Sigmoid colon (tissue), 6 donors: ENCODE measurements at regions not wholly inside any gene's neighbourhood (a gene's known extent, or its start where the extent isn't known, plus 50 kb on each side); places are given as distances from the start of the nearest gene placed in this dataset.

ENCODE experiments used
- DNase-seq: peaks from one replicate; pipeline ENCODE4 v3.0.0-alpha.2; 2019
- H3K27ac ChIP-seq, 4 donors: fragments of 200-600 bp; sonication (generic); one replicate each; pipeline ENCODE4 v1.5.1; 2016 to 2019; ENCODE audit warnings: mild to moderate bottlenecking in 1 of 4
- H3K27me3 ChIP-seq, 3 donors: fragments of 200-600 bp; sonication (generic); one replicate each; pipeline ENCODE4 v1.5.1; 2019; ENCODE audit warnings: mild to moderate bottlenecking in 1 of 3
- H3K36me3 ChIP-seq, 4 donors: fragments of 200-600 bp; sonication (generic); one replicate each; pipeline ENCODE4 v1.5.1; 2016 to 2019
- H3K4me1 ChIP-seq, 4 donors: fragments of 200-600 bp; sonication (generic); one replicate each; pipeline ENCODE4 v1.5.1; 2017 to 2019
- H3K4me3 ChIP-seq, 4 donors: fragments of 200-600 bp; sonication (generic); one replicate each; pipeline ENCODE4 v1.5.1; 2017 to 2019; ENCODE audit warnings: mild to moderate bottlenecking in 2 of 4, moderate library complexity in 1 of 4
- H3K9me3 ChIP-seq, 4 donors: fragments of 200-600 bp in 3 of 4; sonication (generic) in 3 of 4; one replicate each; pipeline versions ENCODE4 v1.5.1 to v1.6.1; 2013 to 2019
- CTCF ChIP-seq, 4 experiments: fragments of 450-650 bp in 3 of 4; fragments of 200-600 bp in 1 of 4; IDR thresholded peaks; one replicate each; pipeline ENCODE4 v1.5.1; 2016 to 2019; ENCODE audit warnings: antibody characterized with exemption in 4 of 4, mild to moderate bottlenecking in 3 of 4, moderate library complexity in 2 of 4
- EP300 ChIP-seq, 4 donors: sonication (generic); formaldehyde crosslinking; IDR thresholded peaks; one replicate each; pipeline ENCODE4 v1.6.1; 2017; ENCODE audit warnings: antibody characterized with exemption in 4 of 4
- POLR2A ChIP-seq, 2 donors: fragments of 450-650 bp; IDR thresholded peaks; one replicate each; pipeline ENCODE4 v1.6.1; 2016; ENCODE audit warnings: antibody characterized with exemption in 2 of 2, mild to moderate bottlenecking in 2 of 2, moderate library complexity in 2 of 2
- POLR2AphosphoS5 ChIP-seq, 4 donors: sonication (generic); formaldehyde crosslinking; IDR thresholded peaks; one replicate each; pipeline ENCODE4 v1.6.1; 2017; ENCODE audit warnings: antibody characterized with exemption in 4 of 4
- WGBS, 2 donors: extraction: QIAGEN DNeasy Blood & Tissue Kit; methylation state at CpG; one replicate each; pipeline ENCODE4 v1.1.7; 2013; 5-methylcytosine and 5-hydroxymethylcytosine counted together
- intact Hi-C: fragments of 100-400 bp; cut with DNase I; formaldehyde crosslinking; loops from one replicate; pipeline ENCODE4 v1.15.1; 2023
- donor health status: healthy with polysubstance abuse.
- donor health status: healthy.

- 81 to 83% methylated on average over 8 of the region's 8 CpGs for WGBS, 2 donors
- H3K4me1 ChIP-seq: no peaks in the 10 kb centered on the region
- no peaks in the 10 kb centered on the region for H3K36me3 ChIP-seq
- DNase-seq: no peak
- no peak overlapping the region for H3K27ac ChIP-seq
- no peaks in the 10 kb centered on the region for H3K27me3 ChIP-seq
- TF ChIP-seq CTCF (IDR thresholded peaks at IDR 0.05): no peak
- H3K9me3 ChIP-seq: no peaks in the 10 kb centered on the region
- intact Hi-C loops: no loop called here
- no peak overlapping the region for H3K4me3 ChIP-seq
Measured at GRCh38 chr12:127528551-127528950, 738.4 kb upstream of the TMEM132C start.

GRCh38 chr12:127531542-127531941 is 735.4 kb upstream of the TMEM132C start:
- intact Hi-C loops: no loop called here
- Histone ChIP-seq H3K27ac (no peak overlapping the region), H3K4me1 (no peaks in the 10 kb centered on the region), H3K27me3 (no peaks in the 10 kb centered on the region), H3K4me3 (no peak overlapping the region), H3K9me3 (peaks cover 0 to 3% (median 1%) of the 10 kb centered on the region in 4 donors), H3K36me3 (no peaks in the 10 kb centered on the region)
- WGBS, 2 donors: 49 to 63% methylated on average over 3 of the region's 3 CpGs
- TF ChIP-seq EP300 (IDR thresholded peaks at IDR 0.05) (no peak), CTCF (IDR thresholded peaks at IDR 0.05) (no peak), POLR2AphosphoS5 (IDR thresholded peaks at IDR 0.05) (no peak), POLR2A (IDR thresholded peaks at IDR 0.05) (no peak)
- DNase-seq: no peak

GRCh38 chr12:127533353-127533752 is 733.6 kb upstream of the TMEM132C start:
- Histone ChIP-seq H3K4me1 (no peaks in the 10 kb centered on the region), H3K27me3 (no peaks in the 10 kb centered on the region), H3K9me3 (peaks cover 0 to 3% (median 1%) of the 10 kb centered on the region in 4 donors), H3K36me3 (no peaks in the 10 kb centered on the region), H3K4me3 (no peak overlapping the region), H3K27ac (no peak overlapping the region)
- intact Hi-C loops: no loop called here
- no peak for DNase-seq
- no peak for TF ChIP-seq POLR2AphosphoS5 (IDR thresholded peaks at IDR 0.05)
- TF ChIP-seq EP300 (IDR thresholded peaks at IDR 0.05): no peak
- TF ChIP-seq POLR2A (IDR thresholded peaks at IDR 0.05): no peak
- TF ChIP-seq CTCF (IDR thresholded peaks at IDR 0.05): no peak

GRCh38 chr12:127536833-127537428 is 730.0 kb upstream of the TMEM132C start:
- Histone ChIP-seq H3K9me3 (peaks cover 0 to 3% (median 1%) of the 10 kb centered on the region in 4 donors), H3K4me3 (no peak overlapping the region), H3K4me1 (no peaks in the 10 kb centered on the region), H3K27ac (no peak overlapping the region), H3K36me3 (no peaks in the 10 kb centered on the region), H3K27me3 (no peaks in the 10 kb centered on the region)
- intact Hi-C loops: no loop called here
- WGBS, 2 donors: 18 to 53% methylated on average over 1 of the region's 1 CpG
- no peak for TF ChIP-seq CTCF (IDR thresholded peaks at IDR 0.05)
- TF ChIP-seq EP300 (IDR thresholded peaks at IDR 0.05): no peak
- no peak for TF ChIP-seq POLR2A (IDR thresholded peaks at IDR 0.05)
- TF ChIP-seq POLR2AphosphoS5 (IDR thresholded peaks at IDR 0.05): no peak
- no peak for DNase-seq

GRCh38 chr12:127538316-127538715 is 728.7 kb upstream of the TMEM132C start:
- Histone ChIP-seq H3K36me3 (no peaks in the 10 kb centered on the region), H3K27ac (no peak overlapping the region), H3K27me3 (no peaks in the 10 kb centered on the region), H3K4me3 (no peak overlapping the region), H3K9me3 (peaks cover 0 to 3% (median 1%) of the 10 kb centered on the region in 4 donors), H3K4me1 (no peaks in the 10 kb centered on the region)
- WGBS, 2 donors: 58 to 65% methylated on average over 3 of the region's 3 CpGs
- TF ChIP-seq POLR2A (IDR thresholded peaks at IDR 0.05) (no peak), EP300 (IDR thresholded peaks at IDR 0.05) (no peak), POLR2AphosphoS5 (IDR thresholded peaks at IDR 0.05) (no peak), CTCF (IDR thresholded peaks at IDR 0.05) (no peak)
- intact Hi-C loops: no loop called here
- DNase-seq: no peak
